Activated CD8-positive, alpha-beta memory T cell treated with anti-CD3 and anti-CD28 coated beads, Interleukin-2, amount 50 U/mL, for 4 hours (primary cell): ENCODE measurements at regions not wholly inside any gene's neighbourhood (a gene's known extent, or its start where the extent isn't known, plus 50 kb on each side); places are given as distances from the start of the nearest gene placed in this dataset.

Source experiments
- DNase-seq: peaks from one replicate; pipeline ENCODE4 v3.0.0-alpha.2; 2020

DNA sequence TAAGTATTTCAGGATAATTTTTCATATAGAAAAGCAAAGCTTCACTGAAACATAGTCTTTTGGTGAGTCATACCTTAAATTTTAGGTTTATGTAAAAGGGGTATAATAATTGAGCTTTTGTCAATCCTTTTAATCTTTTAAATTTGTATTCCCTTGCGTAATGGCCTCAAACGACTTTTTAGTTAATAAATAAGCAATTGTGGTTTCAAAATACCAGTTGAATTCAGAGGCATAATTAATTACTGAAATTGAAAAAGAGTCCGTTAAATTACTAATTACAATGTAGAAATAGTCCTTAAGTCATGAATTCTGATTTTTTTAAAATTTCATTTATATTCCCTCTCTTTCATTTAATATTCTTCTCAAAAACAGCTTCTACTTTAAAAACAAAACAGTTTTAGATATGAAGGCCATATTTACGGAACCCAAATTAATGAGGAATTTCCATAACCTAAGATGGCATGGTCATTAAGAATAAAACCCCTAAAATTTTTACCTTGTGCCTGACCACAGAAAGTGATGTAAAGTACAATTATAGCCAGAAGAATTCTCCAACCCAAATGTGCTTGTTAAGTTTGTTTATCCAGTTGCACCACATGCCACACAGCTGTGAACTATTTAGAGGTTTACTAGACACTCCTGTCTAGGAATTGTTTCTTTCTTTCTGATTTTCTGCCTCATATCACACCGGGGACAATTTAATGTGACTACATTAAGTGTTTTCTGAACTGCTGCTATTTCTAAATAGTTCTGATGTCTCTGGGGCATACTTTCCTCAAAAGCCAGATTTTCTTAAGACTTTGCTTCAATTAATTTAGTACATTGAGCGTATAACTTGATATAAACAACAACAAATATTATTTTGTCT is 60.7 kb upstream of the ITGA4 start:
- no peak for DNase-seq

DNA sequence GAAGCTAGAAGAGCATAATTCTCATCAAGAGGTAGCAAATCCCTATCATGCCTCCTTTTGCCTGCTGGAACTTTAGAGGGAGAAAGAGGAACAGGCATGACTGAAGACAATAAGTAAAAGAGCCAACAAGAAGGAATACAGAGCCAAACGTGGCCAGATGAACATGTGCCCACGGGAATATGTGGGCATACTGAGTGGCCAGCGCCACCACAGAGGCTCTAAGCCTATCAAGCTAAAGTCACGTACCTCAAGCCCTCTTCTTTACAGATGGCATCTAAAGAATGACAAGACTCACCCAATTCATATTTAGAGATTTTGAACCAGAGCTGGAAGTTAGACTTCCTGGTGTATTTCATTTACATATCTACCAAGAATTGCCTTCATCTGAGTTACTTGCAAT is 59.9 kb upstream of the ITGA4 start:
- no peak for DNase-seq

DNA sequence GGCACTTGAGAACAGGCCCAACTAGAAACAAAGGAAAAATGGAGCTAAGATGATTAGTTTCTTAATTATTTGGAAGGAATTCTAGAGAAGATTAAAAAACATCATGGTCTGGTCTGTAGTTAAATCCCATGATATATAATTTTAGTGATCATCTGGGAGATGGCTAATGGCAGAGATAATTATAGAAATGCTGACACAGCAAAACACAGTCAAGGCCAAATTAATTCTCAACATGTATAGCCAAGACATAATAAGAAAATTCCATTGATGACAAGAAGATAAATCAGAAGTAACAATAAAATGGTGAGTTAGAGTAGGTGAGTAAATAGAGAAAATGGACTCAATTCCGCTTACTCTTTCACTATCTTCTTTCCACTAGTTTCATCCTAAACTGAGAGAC is 59.2 kb upstream of the ITGA4 start:
- no peak for DNase-seq

DNA sequence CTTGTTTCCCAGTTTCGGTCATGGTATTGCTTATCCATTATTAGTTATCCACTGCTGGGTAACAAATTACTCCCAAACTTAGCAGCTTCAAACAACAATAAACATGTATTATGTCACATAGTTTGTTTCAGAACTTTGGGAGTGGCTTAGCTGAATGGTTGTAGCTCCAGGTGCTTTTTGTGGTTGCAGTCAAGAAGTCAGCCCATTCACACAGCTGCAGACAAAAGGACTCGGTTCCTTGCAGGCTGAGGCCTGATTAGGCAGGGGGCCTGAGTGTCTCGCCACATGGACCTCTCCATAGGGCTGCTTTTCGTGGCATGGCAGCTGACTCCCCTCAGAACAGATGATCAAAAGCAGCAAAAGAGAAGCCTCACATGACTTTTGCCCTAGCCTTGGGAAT is 58.2 kb upstream of the ITGA4 start:
- no peak for DNase-seq

DNA sequence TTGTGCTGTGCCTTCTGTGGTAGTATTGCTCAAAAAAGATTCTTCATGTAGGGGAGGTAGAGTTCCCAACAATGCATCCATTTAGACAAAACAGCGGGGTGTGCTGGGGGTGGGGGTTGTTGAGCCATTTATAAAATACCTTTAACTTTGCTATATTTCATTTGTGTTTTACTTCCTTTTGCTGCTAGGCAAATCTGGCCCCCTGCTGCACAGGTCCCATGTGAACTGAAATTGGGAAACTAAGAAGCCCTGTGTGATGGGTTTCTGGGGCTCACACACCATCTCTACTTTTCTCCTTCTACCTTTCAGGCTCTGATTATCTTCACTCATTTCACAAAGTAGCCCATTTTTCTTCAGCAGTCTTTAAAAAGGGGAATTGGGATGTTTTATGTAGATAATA is 52.7 kb upstream of the ITGA4 start:
- no peak for DNase-seq

DNA sequence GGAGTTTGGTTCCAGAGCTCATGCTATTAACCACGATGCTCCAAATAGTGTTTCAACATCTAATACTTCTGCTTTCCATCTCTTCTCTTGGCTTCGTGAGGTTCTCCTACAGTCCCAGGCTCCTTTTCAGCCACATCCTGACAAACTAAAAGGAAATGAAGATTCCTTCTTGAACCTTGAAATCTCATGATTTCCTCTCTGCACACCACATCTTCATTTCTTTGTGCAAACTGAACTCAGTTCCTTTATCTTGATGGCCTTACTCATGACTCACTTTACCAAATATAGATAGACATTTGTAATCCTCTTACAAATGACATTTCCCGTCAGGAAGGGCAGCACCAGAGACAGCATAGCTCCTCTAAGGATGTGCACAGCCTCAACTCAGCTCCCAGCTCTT is 50.0 kb upstream of the ITGA4 start:
- DNase-seq, result no peak
